ENCODE measurements at regions not wholly inside any gene's neighbourhood (a gene's known extent, or its start where the extent isn't known, plus 50 kb on each side); places are given as distances from the start of the nearest gene placed in this dataset.

GRCh38 chr6:139850512-139850911, 476.1 kb upstream of the CITED2 start:
- Histone ChIP-seq H3K23ac (ENCODE audit: low read length in 2 of 2) (no peak overlapping the region), H3K18ac (ENCODE audit: low read depth in 1 of 2, low read length in 2 of 2) (no peak overlapping the region), H3K9me3 (ENCODE audit: control insufficient read depth, low read length) (peaks cover 23% of the 10 kb centered on the region), H4K8ac (ENCODE audit: low read length) (no peak overlapping the region), H3K79me1 (replicated peaks; ENCODE audit: low read length, poor library complexity, severe bottlenecking) (no peaks in the 10 kb centered on the region), H3K14ac (ENCODE audit: low read length in 2 of 2) (no peak overlapping the region), H3K9ac (ENCODE audit: low read length) (no peak overlapping the region), H2AFZ (ENCODE audit: low read depth, low read length) (no peak overlapping the region), H2BK15ac (ENCODE audit: low read depth, poor library complexity, severe bottlenecking) (no peak overlapping the region), H3K4me3 (ENCODE audit: insufficient read depth in 1 of 2, low read depth in 1 of 2, low read length in 2 of 2) (no peak overlapping the region), H3K4me1 (ENCODE audit: control insufficient read depth, insufficient read depth, low read depth, low read length) (no peaks in the 10 kb centered on the region), H4K91ac (ENCODE audit: low read length) (no peak overlapping the region), H2BK5ac (ENCODE audit: low read depth, low read length, poor library complexity, severe bottlenecking) (no peak overlapping the region), H3K4me2 (ENCODE audit: low read length, poor library complexity, severe bottlenecking) (no peak overlapping the region), H3K27ac (ENCODE audit: low read length, poor library complexity, severe bottlenecking) (no peak overlapping the region), H3K36me3 (ENCODE audit: control insufficient read depth in 1 of 2, insufficient read depth in 2 of 2, low read depth in 1 of 2, low read length in 2 of 2) (no peaks in the 10 kb centered on the region), H3K27me3 (ENCODE audit: control insufficient read depth in 1 of 2, insufficient read depth in 1 of 2, low read length in 2 of 2) (no peaks in the 10 kb centered on the region), H2BK120ac (ENCODE audit: low read depth, low read length) (no peak overlapping the region), H2AK5ac (ENCODE audit: low read length, severe bottlenecking) (no peak overlapping the region), H3K4ac (ENCODE audit: low read depth in 1 of 2, low read length in 2 of 2) (no peak overlapping the region), H2BK12ac (ENCODE audit: low read length in 2 of 2) (no peak overlapping the region)
- no peak for DNase-seq
- 100% methylated on average over 1 of the region's 2 CpGs for WGBS

GRCh38 chr6:139847457-139847813, 473.0 kb upstream of the CITED2 start:
- Histone ChIP-seq H3K27me3 (ENCODE audit: control insufficient read depth in 1 of 2, insufficient read depth in 1 of 2, low read length in 2 of 2) (no peaks in the 10 kb centered on the region), H4K91ac (ENCODE audit: low read length) (no peak overlapping the region), H3K14ac (ENCODE audit: low read length in 2 of 2) (no peak overlapping the region), H3K18ac (ENCODE audit: low read depth in 1 of 2, low read length in 2 of 2) (no peak overlapping the region), H3K4me2 (ENCODE audit: low read length, poor library complexity, severe bottlenecking) (no peak overlapping the region), H2AFZ (ENCODE audit: low read depth, low read length) (no peak overlapping the region), H4K8ac (ENCODE audit: low read length) (no peak overlapping the region), H3K9me3 (ENCODE audit: control insufficient read depth, low read length) (peaks cover 26% of the 10 kb centered on the region), H3K27ac (ENCODE audit: low read length, poor library complexity, severe bottlenecking) (no peak overlapping the region), H2BK120ac (ENCODE audit: low read depth, low read length) (no peak overlapping the region), H3K4ac (ENCODE audit: low read depth in 1 of 2, low read length in 2 of 2) (no peak overlapping the region), H2BK5ac (ENCODE audit: low read depth, low read length, poor library complexity, severe bottlenecking) (no peak overlapping the region), H3K4me1 (ENCODE audit: control insufficient read depth, insufficient read depth, low read depth, low read length) (no peaks in the 10 kb centered on the region), H2BK15ac (ENCODE audit: low read depth, poor library complexity, severe bottlenecking) (no peak overlapping the region), H3K9ac (ENCODE audit: low read length) (no peak overlapping the region), H3K36me3 (ENCODE audit: control insufficient read depth in 1 of 2, insufficient read depth in 2 of 2, low read depth in 1 of 2, low read length in 2 of 2) (no peaks in the 10 kb centered on the region), H3K23ac (ENCODE audit: low read length in 2 of 2) (no peak overlapping the region), H2AK5ac (ENCODE audit: low read length, severe bottlenecking) (no peak overlapping the region), H3K4me3 (ENCODE audit: insufficient read depth in 1 of 2, low read depth in 1 of 2, low read length in 2 of 2) (no peak overlapping the region), H2BK12ac (ENCODE audit: low read length in 2 of 2) (no peak overlapping the region), H3K79me1 (replicated peaks; ENCODE audit: low read length, poor library complexity, severe bottlenecking) (no peaks in the 10 kb centered on the region)
- no peak for DNase-seq
- 15% methylated on average over 2 of the region's 2 CpGs for WGBS

- Histone ChIP-seq H2BK12ac (ENCODE audit: low read length in 2 of 2) (peak overlapping the region in 1 of 2 experiments; percentile 77), H3K9me3 (ENCODE audit: control insufficient read depth, low read length) (peaks cover 26% of the 10 kb centered on the region), H2BK120ac (ENCODE audit: low read depth, low read length) (no peak overlapping the region), H4K91ac (ENCODE audit: low read length) (no peak overlapping the region), H3K4me2 (ENCODE audit: low read length, poor library complexity, severe bottlenecking) (no peak overlapping the region), H3K36me3 (ENCODE audit: control insufficient read depth in 1 of 2, insufficient read depth in 2 of 2, low read depth in 1 of 2, low read length in 2 of 2) (no peaks in the 10 kb centered on the region), H2AFZ (ENCODE audit: low read depth, low read length) (no peak overlapping the region), H2BK5ac (ENCODE audit: low read depth, low read length, poor library complexity, severe bottlenecking) (no peak overlapping the region), H2AK5ac (ENCODE audit: low read length, severe bottlenecking) (no peak overlapping the region), H4K8ac (ENCODE audit: low read length) (peak overlapping the region; percentile 64), H3K23ac (ENCODE audit: low read length in 2 of 2) (no peak overlapping the region), H3K4me3 (ENCODE audit: insufficient read depth in 1 of 2, low read depth in 1 of 2, low read length in 2 of 2) (no peak overlapping the region), H3K18ac (ENCODE audit: low read depth in 1 of 2, low read length in 2 of 2) (peak overlapping the region; percentile 38 to 83), H3K27me3 (ENCODE audit: control insufficient read depth in 1 of 2, insufficient read depth in 1 of 2, low read length in 2 of 2) (no peaks in the 10 kb centered on the region), H2BK15ac (ENCODE audit: low read depth, poor library complexity, severe bottlenecking) (no peak overlapping the region), H3K27ac (ENCODE audit: low read length, poor library complexity, severe bottlenecking) (no peak overlapping the region), H3K79me1 (replicated peaks; ENCODE audit: low read length, poor library complexity, severe bottlenecking) (no peaks in the 10 kb centered on the region), H3K4ac (ENCODE audit: low read depth in 1 of 2, low read length in 2 of 2) (no peak overlapping the region), H3K9ac (ENCODE audit: low read length) (no peak overlapping the region), H3K4me1 (ENCODE audit: control insufficient read depth, insufficient read depth, low read depth, low read length) (no peaks in the 10 kb centered on the region), H3K14ac (ENCODE audit: low read length in 2 of 2) (no peak overlapping the region)
- DNase-seq: no peak
- 79% methylated on average over 6 of the region's 9 CpGs for WGBS
These were observed 472.3 kb upstream of the CITED2 start for GRCh38 chr6:139846538-139847456.

- Histone ChIP-seq H2AK5ac (ENCODE audit: low read length, severe bottlenecking) (no peak overlapping the region), H2BK12ac (ENCODE audit: low read length in 2 of 2) (no peak overlapping the region), H3K4me3 (ENCODE audit: insufficient read depth in 1 of 2, low read depth in 1 of 2, low read length in 2 of 2) (no peak overlapping the region), H4K91ac (ENCODE audit: low read length) (no peak overlapping the region), H3K14ac (ENCODE audit: low read length in 2 of 2) (no peak overlapping the region), H2BK15ac (ENCODE audit: low read depth, poor library complexity, severe bottlenecking) (no peak overlapping the region), H2BK120ac (ENCODE audit: low read depth, low read length) (no peak overlapping the region), H3K79me1 (replicated peaks; ENCODE audit: low read length, poor library complexity, severe bottlenecking) (no peaks in the 10 kb centered on the region), H3K27me3 (ENCODE audit: control insufficient read depth in 1 of 2, insufficient read depth in 1 of 2, low read length in 2 of 2) (no peaks in the 10 kb centered on the region), H2BK5ac (ENCODE audit: low read depth, low read length, poor library complexity, severe bottlenecking) (no peak overlapping the region), H3K4me2 (ENCODE audit: low read length, poor library complexity, severe bottlenecking) (no peak overlapping the region), H3K4ac (ENCODE audit: low read depth in 1 of 2, low read length in 2 of 2) (no peak overlapping the region), H4K8ac (ENCODE audit: low read length) (no peak overlapping the region), H3K18ac (ENCODE audit: low read depth in 1 of 2, low read length in 2 of 2) (no peak overlapping the region), H3K4me1 (ENCODE audit: control insufficient read depth, insufficient read depth, low read depth, low read length) (no peaks in the 10 kb centered on the region), H3K27ac (ENCODE audit: low read length, poor library complexity, severe bottlenecking) (no peak overlapping the region), H3K9me3 (ENCODE audit: control insufficient read depth, low read length) (peaks cover 16% of the 10 kb centered on the region), H3K36me3 (ENCODE audit: control insufficient read depth in 1 of 2, insufficient read depth in 2 of 2, low read depth in 1 of 2, low read length in 2 of 2) (no peaks in the 10 kb centered on the region), H3K9ac (ENCODE audit: low read length) (no peak overlapping the region), H2AFZ (ENCODE audit: low read depth, low read length) (no peak overlapping the region), H3K23ac (ENCODE audit: low read length in 2 of 2) (no peak overlapping the region)
- DNase-seq: no peak
- WGBS: 63% methylated on average over 2 of the region's 3 CpGs
These were observed 470.5 kb upstream of the CITED2 start for GRCh38 chr6:139844907-139845306.
